ENCODE measurements at regions not wholly inside any gene's neighbourhood (a gene's known extent, or its start where the extent isn't known, plus 50 kb on each side); places are given as distances from the start of the nearest gene placed in this dataset.

GRCh38 chr13:86095351-86095750, 296.1 kb upstream of the SLITRK6 start:
- ChIA-PET RAD21 (ENCODE audit: low non-redundant PET in 1 of 2, low total read pairs in 2 of 2, uncharacterized antibody in 2 of 2, unreplicated experiment in 2 of 2) (no interaction called here), CTCF (no interaction called here)
- no peak for TF ChIP-seq EZH2 (IDR thresholded peaks at IDR 0.05)
- no peak for TF ChIP-seq JUND (IDR thresholded peaks at IDR 0.05)
- no peak for TF ChIP-seq TCF7L2 (IDR thresholded peaks at IDR 0.05; ENCODE audit: borderline replicate concordance, extremely low read depth, insufficient read depth, insufficient read length)
- TF ChIP-seq SP1 (IDR thresholded peaks at IDR 0.05; ENCODE audit: low read depth), result no peak
- TF ChIP-seq, protein P1, sequence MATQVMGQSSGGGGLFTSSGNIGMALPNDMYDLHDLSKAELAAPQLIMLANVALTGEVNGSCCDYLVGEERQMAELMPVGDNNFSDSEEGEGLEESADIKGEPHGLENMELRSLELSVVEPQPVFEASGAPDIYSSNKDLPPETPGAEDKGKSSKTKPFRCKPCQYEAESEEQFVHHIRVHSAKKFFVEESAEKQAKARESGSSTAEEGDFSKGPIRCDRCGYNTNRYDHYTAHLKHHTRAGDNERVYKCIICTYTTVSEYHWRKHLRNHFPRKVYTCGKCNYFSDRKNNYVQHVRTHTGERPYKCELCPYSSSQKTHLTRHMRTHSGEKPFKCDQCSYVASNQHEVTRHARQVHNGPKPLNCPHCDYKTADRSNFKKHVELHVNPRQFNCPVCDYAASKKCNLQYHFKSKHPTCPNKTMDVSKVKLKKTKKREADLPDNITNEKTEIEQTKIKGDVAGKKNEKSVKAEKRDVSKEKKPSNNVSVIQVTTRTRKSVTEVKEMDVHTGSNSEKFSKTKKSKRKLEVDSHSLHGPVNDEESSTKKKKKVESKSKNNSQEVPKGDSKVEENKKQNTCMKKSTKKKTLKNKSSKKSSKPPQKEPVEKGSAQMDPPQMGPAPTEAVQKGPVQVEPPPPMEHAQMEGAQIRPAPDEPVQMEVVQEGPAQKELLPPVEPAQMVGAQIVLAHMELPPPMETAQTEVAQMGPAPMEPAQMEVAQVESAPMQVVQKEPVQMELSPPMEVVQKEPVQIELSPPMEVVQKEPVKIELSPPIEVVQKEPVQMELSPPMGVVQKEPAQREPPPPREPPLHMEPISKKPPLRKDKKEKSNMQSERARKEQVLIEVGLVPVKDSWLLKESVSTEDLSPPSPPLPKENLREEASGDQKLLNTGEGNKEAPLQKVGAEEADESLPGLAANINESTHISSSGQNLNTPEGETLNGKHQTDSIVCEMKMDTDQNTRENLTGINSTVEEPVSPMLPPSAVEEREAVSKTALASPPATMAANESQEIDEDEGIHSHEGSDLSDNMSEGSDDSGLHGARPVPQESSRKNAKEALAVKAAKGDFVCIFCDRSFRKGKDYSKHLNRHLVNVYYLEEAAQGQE (IDR thresholded peaks at IDR 0.05; ENCODE audit: low read depth), result no peak
- TF ChIP-seq CEBPB (IDR thresholded peaks at IDR 0.05; ENCODE audit: low read depth), result no peak
- no peak for TF ChIP-seq YY1 (IDR thresholded peaks at IDR 0.05; ENCODE audit: extremely low read depth, insufficient replicate concordance, low read depth, low read length)
- no peak for TF ChIP-seq EGR1 (IDR thresholded peaks at IDR 0.05; ENCODE audit: low read depth)
- TF ChIP-seq ZFX (IDR thresholded peaks at IDR 0.05), result no peak
- no peak for TF ChIP-seq EZH2phosphoT487 (IDR thresholded peaks at IDR 0.05; ENCODE audit: borderline replicate concordance)
- no peak for TF ChIP-seq FOSL1 (IDR thresholded peaks at IDR 0.05; ENCODE audit: low read depth)
- TF ChIP-seq ZNF274 (IDR thresholded peaks at IDR 0.05; ENCODE audit: low read depth, low read length), result no peak
- TF ChIP-seq CBX3 (IDR thresholded peaks at IDR 0.05; ENCODE audit: low read depth), result no peak
- no peak for TF ChIP-seq SIN3A (IDR thresholded peaks at IDR 0.05; ENCODE audit: low read depth)
- no peak for TF ChIP-seq CTCF (IDR thresholded peaks at IDR 0.05 in 2 of 3, conservative IDR thresholded peaks at IDR 0.05 in 1 of 3; ENCODE audit: borderline replicate concordance in 1 of 3, insufficient read depth in 1 of 3, low read depth in 2 of 3, low read length in 2 of 3)

More at GRCh38 chr13:86095351-86095750, 296.1 kb upstream of the SLITRK6 start:
- POLR2A ChIA-PET, result no interaction called here
- Histone ChIP-seq H3K36me3 (ENCODE audit: control insufficient read depth in 1 of 2, insufficient read depth in 2 of 2, low read length in 2 of 2) (no peaks in the 10 kb centered on the region), H3K9ac (ENCODE audit: low read length) (no peak overlapping the region), H3K4me1 (ENCODE audit: control insufficient read depth in 1 of 2, insufficient read depth in 2 of 2, low read length in 2 of 2) (no peaks in the 10 kb centered on the region), H3K4me2 (ENCODE audit: low read length) (no peak overlapping the region), H4K20me1 (ENCODE audit: insufficient read depth) (no peaks in the 10 kb centered on the region), H3K4me3 (replicated peaks in 1 of 2; ENCODE audit: low read depth in 1 of 2, low read length in 2 of 2) (no peak overlapping the region), H3K79me2 (ENCODE audit: insufficient read depth, low read length) (no peaks in the 10 kb centered on the region), H3K9me2 (ENCODE audit: insufficient read depth) (no peaks in the 10 kb centered on the region), H3K9me3 (ENCODE audit: control insufficient read depth in 1 of 2, insufficient read depth in 1 of 2, low read depth in 1 of 2, low read length in 2 of 2) (peaks cover 0 to 3% of the 10 kb centered on the region in 2 experiments; a peak in 1 of 4 replicates), H3K27me3 (ENCODE audit: insufficient read depth, low read length) (no peaks in the 10 kb centered on the region), H2AFZ (ENCODE audit: low read depth, low read length, poor library complexity, severe bottlenecking) (no peak overlapping the region), H3K27ac (ENCODE audit: low read depth, low read length) (no peak overlapping the region)
- ATAC-seq (no peak), DNase-seq (ENCODE audit: low read depth, low spot score) (no peak)
- intact Hi-C loops (cut with micrococcal nuclease), result no loop called here
- BruUV-seq (replicated peaks), result no TSS peak

Measured in HCT116 (cell line).